H9 (cell line): ENCODE measurements at regions not wholly inside any gene's neighbourhood (a gene's known extent, or its start where the extent isn't known, plus 50 kb on each side); places are given as distances from the start of the nearest gene placed in this dataset.

Source experiments
- DNase-seq: peaks from one replicate; pipeline ENCODE4 v3.0.0-alpha.2; 2017
- H2AFZ ChIP-seq: one replicate; pipeline ENCODE4 v1.6.1; 2013; ENCODE audit warnings: mild to moderate bottlenecking, low read length, control low read depth, moderate library complexity
- H2AK5ac ChIP-seq: 2 replicates; pipeline ENCODE4 v1.6.1; 2013; ENCODE audit warnings: low read length, control low read depth, mixed read lengths; ENCODE audit not compliant: insufficient read length
- H2BK120ac ChIP-seq: one replicate; pipeline ENCODE4 v1.6.1; 2013; ENCODE audit warnings: low read depth, mild to moderate bottlenecking, low read length, control low read depth, inconsistent platforms; ENCODE audit not compliant: poor library complexity, severe bottlenecking
- H2BK12ac ChIP-seq: 2 replicates; pipeline ENCODE4 v1.6.1; 2013; ENCODE audit warnings: low read length, control low read depth, mixed read lengths, low read depth; ENCODE audit not compliant: insufficient read length
- H2BK15ac ChIP-seq: 2 replicates; pipeline ENCODE4 v1.6.1; 2013; ENCODE audit warnings: low read depth, low read length, control low read depth
- H2BK20ac ChIP-seq: one replicate; pipeline ENCODE4 v1.6.1; 2013; ENCODE audit warnings: low read depth, mild to moderate bottlenecking, low read length, control low read depth, inconsistent platforms; ENCODE audit not compliant: poor library complexity, severe bottlenecking
- H2BK5ac ChIP-seq: 2 replicates; pipeline ENCODE4 v1.6.1; 2013; ENCODE audit warnings: low read length, control low read depth, mixed read lengths; ENCODE audit not compliant: insufficient read length
- H3K14ac ChIP-seq: 2 replicates; pipeline ENCODE4 v1.6.1; 2013; ENCODE audit warnings: low read length, control low read depth; ENCODE audit not compliant: insufficient read depth
- H3K18ac ChIP-seq: 2 replicates; pipeline ENCODE4 v1.6.1; 2013; ENCODE audit warnings: low read depth, mild to moderate bottlenecking, mixed read lengths, low read length, control low read depth; ENCODE audit not compliant: insufficient read length
- H3K23ac ChIP-seq: 2 replicates; pipeline ENCODE4 v1.6.1; 2013; ENCODE audit warnings: low read length, control low read depth, mixed read lengths, low read depth; ENCODE audit not compliant: insufficient read length
- H3K23me2 ChIP-seq: 2 replicates; pipeline ENCODE4 v1.6.1; 2013; ENCODE audit warnings: low read depth, mild to moderate bottlenecking, mixed read lengths, low read length, control low read depth; ENCODE audit not compliant: insufficient read length, poor library complexity, severe bottlenecking
- H3K27ac ChIP-seq: 2 replicates; pipeline ENCODE4 v1.5.1; 2013; ENCODE audit warnings: low read length, control low read depth, mixed read lengths, low read depth; ENCODE audit not compliant: insufficient read length
- H3K27me3 ChIP-seq: 2 replicates; pipeline ENCODE4 v1.6.1; 2013; ENCODE audit warnings: low read length, control low read depth, inconsistent platforms; ENCODE audit not compliant: insufficient read depth
- H3K4ac ChIP-seq: 2 replicates; pipeline ENCODE4 v1.6.1; 2013; ENCODE audit warnings: low read depth, mild to moderate bottlenecking, control low read depth, inconsistent platforms, low read length, moderate library complexity
- H3K4me1 ChIP-seq: 2 replicates; pipeline ENCODE4 v1.6.1; 2013; ENCODE audit warnings: low read length, control low read depth, inconsistent platforms; ENCODE audit not compliant: insufficient read depth
- H3K4me2 ChIP-seq: 2 replicates; pipeline ENCODE4 v1.6.1; 2013; ENCODE audit warnings: low read length, control low read depth, mixed read lengths; ENCODE audit not compliant: insufficient read length, insufficient read depth
- H3K56ac ChIP-seq: 2 replicates; pipeline ENCODE4 v1.6.1; 2013; ENCODE audit warnings: low read depth, mild to moderate bottlenecking, mixed read lengths, low read length, control low read depth; ENCODE audit not compliant: insufficient read length
- H3K79me1 ChIP-seq: 2 replicates; pipeline ENCODE4 v1.6.1; 2013; ENCODE audit warnings: low read depth, mild to moderate bottlenecking, moderate library complexity, low read length, control low read depth, inconsistent platforms; ENCODE audit not compliant: insufficient read depth, poor library complexity, severe bottlenecking
- H3K79me2 ChIP-seq: 2 replicates; pipeline ENCODE4 v1.6.1; 2013; ENCODE audit warnings: low read length, control low read depth, inconsistent platforms; ENCODE audit not compliant: insufficient read depth
- H3K9ac ChIP-seq: 2 replicates; pipeline ENCODE4 v1.6.1; 2013; ENCODE audit warnings: low read length, control low read depth, mixed read lengths; ENCODE audit not compliant: insufficient read length; ENCODE audit errors: extremely low read depth
- H3K9me3 ChIP-seq: one replicate; pipeline ENCODE4 v1.6.1; 2013; ENCODE audit warnings: low read depth, low read length, inconsistent platforms; ENCODE audit not compliant: control insufficient read depth
- H3T11ph ChIP-seq: one replicate; pipeline ENCODE4 v1.6.1; 2013; ENCODE audit warnings: mild to moderate bottlenecking, low read length, control low read depth, inconsistent platforms
- H4K20me1 ChIP-seq: one replicate; pipeline ENCODE4 v1.6.1; 2013; ENCODE audit not compliant: control insufficient read depth, insufficient read length, insufficient read depth
- H4K5ac ChIP-seq: 2 replicates; pipeline ENCODE4 v1.6.1; 2013; ENCODE audit warnings: low read depth, mild to moderate bottlenecking, mixed read lengths, low read length, control low read depth; ENCODE audit not compliant: insufficient read length
- H4K8ac ChIP-seq: replicated peaks from 2 replicates; pipeline ENCODE4 v1.6.1; 2013; ENCODE audit warnings: low read length, control low read depth, mixed read lengths, low read depth; ENCODE audit not compliant: insufficient read length
- H4K91ac ChIP-seq: 2 replicates; pipeline ENCODE4 v1.6.1; 2013; ENCODE audit warnings: low read depth, mild to moderate bottlenecking, moderate library complexity, mixed read lengths, low read length, control low read depth; ENCODE audit not compliant: insufficient read length
- H3K27ac Mint-ChIP-seq, 3 experiments: 2 replicates in 2 of 3; 3 replicates in 1 of 3; pipeline ENCODE4 v1.8.0; 2020 to 2021; ENCODE audit warnings: mixed read lengths in 3 of 3, mild to moderate bottlenecking in 1 of 3, moderate library complexity in 1 of 3
- H3K27me3 Mint-ChIP-seq: 2 replicates; pipeline ENCODE4 v1.8.0; 2021; ENCODE audit warnings: low read depth, mild to moderate bottlenecking, moderate library complexity, mixed read lengths
- H3K36me3 Mint-ChIP-seq, 3 experiments: 2 replicates in 2 of 3; 3 replicates in 1 of 3; pipeline ENCODE4 v1.8.0; 2020 to 2021; ENCODE audit warnings: low read depth in 3 of 3, mixed read lengths in 3 of 3; ENCODE audit not compliant: insufficient read depth in 1 of 3
- H3K4me1 Mint-ChIP-seq, 2 experiments: 2 replicates each; pipeline ENCODE4 v1.8.0; 2020; ENCODE audit warnings: mixed read lengths in 2 of 2
- H3K4me3 Mint-ChIP-seq, 2 experiments: 2 replicates in 1 of 2; 3 replicates in 1 of 2; pipeline ENCODE4 v1.8.0; 2020 to 2021; ENCODE audit warnings: mild to moderate bottlenecking in 2 of 2, mixed read lengths in 2 of 2, moderate library complexity in 1 of 2
- H3K9me3 Mint-ChIP-seq, 2 experiments: 2 replicates in 1 of 2; 3 replicates in 1 of 2; pipeline ENCODE4 v1.8.0; 2020; ENCODE audit warnings: mild to moderate bottlenecking in 2 of 2, mixed read lengths in 2 of 2, moderate library complexity in 1 of 2
- WGBS: extraction: QIAGEN DNeasy Blood & Tissue Kit; methylation state at CpG from one replicate; pipeline ENCODE4 v1.1.7; 2013; ENCODE audit warnings: missing lambda C conversion rate, low lambda C conversion rate, mixed read lengths; ENCODE audit not compliant: insufficient read length; ENCODE audit errors: extremely low coverage; 5-methylcytosine and 5-hydroxymethylcytosine counted together
- TF ChIP-seq, protein P1 (sequence below): fragments of 200-600 bp; sonication (generic); conservative IDR thresholded peaks from 3 replicates; pipeline ENCODE4 v1.8.0; 2021; ENCODE audit warnings: antibody characterized with exemption, mild to moderate bottlenecking

DNA sequence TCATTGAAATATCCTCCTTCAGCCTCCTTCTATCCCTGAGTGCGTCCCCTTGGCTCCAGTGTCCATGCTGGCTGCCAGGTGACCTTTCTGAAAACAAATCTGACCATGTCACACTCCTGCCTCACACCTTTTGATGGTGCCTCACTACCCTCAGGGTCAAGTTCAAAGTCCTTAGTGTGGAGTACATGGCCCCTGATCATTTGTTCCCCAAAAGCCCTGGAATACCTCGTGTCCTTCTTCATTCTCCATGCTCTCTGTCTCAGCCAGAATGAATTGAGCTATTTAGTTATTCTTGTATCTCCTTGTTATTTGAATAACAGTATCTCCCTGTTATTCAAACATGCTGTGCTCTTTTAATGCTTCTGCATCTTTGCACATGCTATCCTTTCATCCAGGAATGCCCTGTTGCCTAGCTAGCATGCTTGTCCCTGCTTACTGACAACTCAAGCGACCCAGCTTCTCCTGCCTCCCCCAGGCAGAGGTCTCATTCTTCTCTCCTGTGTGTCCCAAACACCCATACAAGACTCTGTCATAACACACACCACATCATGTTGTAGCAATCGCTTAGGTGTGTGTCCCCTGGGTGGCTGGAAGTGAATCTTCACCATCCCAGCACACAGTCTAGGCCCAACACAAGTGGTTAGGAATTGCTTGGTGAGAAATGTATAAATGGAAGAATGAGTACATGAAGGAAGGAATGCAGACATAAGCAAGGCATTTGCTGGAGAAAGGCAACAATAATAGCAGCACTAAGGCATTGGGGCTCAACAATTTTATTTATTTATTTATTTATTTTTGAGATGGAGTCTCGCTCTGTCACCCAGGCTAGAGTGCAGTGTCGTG lies 144.0 kb downstream of the DDX1 start:
- Histone ChIP-seq H2AK5ac (no peak overlapping the region), H3K56ac (no peak overlapping the region), H3K79me2 (no peaks in the 10 kb centered on the region), H2BK5ac (no peak overlapping the region), H3K23me2 (no peaks in the 10 kb centered on the region), H2BK15ac (no peak overlapping the region), H2BK12ac (no peak overlapping the region), H4K8ac (no peak overlapping the region), H3K27me3 (no peaks in the 10 kb centered on the region), H4K91ac (no peak overlapping the region), H2BK20ac (no peak overlapping the region), H3K18ac (no peak overlapping the region), H3K4ac (no peak overlapping the region), H4K20me1 (no peaks in the 10 kb centered on the region), H3K14ac (no peak overlapping the region), H4K5ac (no peak overlapping the region), H2AFZ (no peak overlapping the region), H3K9ac (no peak overlapping the region), H3K79me1 (no peaks in the 10 kb centered on the region), H3K9me3 (no peaks in the 10 kb centered on the region), H3K4me1 (0 out of 2 replicates have a peak, but pooled peaks cover 3% of the 10 kb centered on the region), H3K27ac (no peak overlapping the region), H3K23ac (no peak overlapping the region), H3K4me2 (no peak overlapping the region), H3T11ph (no peak overlapping the region), H2BK120ac (no peak overlapping the region)
- Mint-ChIP-seq H3K4me3 (no peak overlapping the region), H3K4me1 (peaks cover 18 to 21% of the 10 kb centered on the region in 2 experiments), H3K27me3 (peaks cover 3% of the 10 kb centered on the region; the same call in 1 of the 2 replicates), H3K36me3 (no peaks in the 10 kb centered on the region), H3K27ac (no peak overlapping the region), H3K9me3 (peaks cover 0 to 2% of the 10 kb centered on the region in 2 experiments; a peak in 1 of 5 replicates)
- no CpG with 5 or more reads among the region's 6 CpGs for WGBS
- TF ChIP-seq, protein P1, sequence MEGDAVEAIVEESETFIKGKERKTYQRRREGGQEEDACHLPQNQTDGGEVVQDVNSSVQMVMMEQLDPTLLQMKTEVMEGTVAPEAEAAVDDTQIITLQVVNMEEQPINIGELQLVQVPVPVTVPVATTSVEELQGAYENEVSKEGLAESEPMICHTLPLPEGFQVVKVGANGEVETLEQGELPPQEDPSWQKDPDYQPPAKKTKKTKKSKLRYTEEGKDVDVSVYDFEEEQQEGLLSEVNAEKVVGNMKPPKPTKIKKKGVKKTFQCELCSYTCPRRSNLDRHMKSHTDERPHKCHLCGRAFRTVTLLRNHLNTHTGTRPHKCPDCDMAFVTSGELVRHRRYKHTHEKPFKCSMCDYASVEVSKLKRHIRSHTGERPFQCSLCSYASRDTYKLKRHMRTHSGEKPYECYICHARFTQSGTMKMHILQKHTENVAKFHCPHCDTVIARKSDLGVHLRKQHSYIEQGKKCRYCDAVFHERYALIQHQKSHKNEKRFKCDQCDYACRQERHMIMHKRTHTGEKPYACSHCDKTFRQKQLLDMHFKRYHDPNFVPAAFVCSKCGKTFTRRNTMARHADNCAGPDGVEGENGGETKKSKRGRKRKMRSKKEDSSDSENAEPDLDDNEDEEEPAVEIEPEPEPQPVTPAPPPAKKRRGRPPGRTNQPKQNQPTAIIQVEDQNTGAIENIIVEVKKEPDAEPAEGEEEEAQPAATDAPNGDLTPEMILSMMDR: no peak
- peak; percentile 10 for DNase-seq
